GM12878 (cell line): ENCODE measurements at regions not wholly inside any gene's neighbourhood (a gene's known extent, or its start where the extent isn't known, plus 50 kb on each side); places are given as distances from the start of the nearest gene placed in this dataset.

ENCODE experiments used
- CHD2 ChIP-seq: IDR thresholded peaks from 2 replicates; pipeline ENCODE4 v1.6.1; 2011; ENCODE audit warnings: low read depth, low read length, improper control_type of control experiment, borderline replicate concordance
- CTCF ChIP-seq, 3 experiments: IDR thresholded peaks in 2 of 3; conservative IDR thresholded peaks in 1 of 3; 2 replicates each; pipeline ENCODE4 v1.5.1; 2011; ENCODE audit warnings: low read depth in 3 of 3, low read length in 3 of 3, mild to moderate bottlenecking in 3 of 3, control low read depth in 2 of 3, moderate library complexity in 2 of 3, inconsistent platforms in 1 of 3, mixed read lengths in 1 of 3; ENCODE audit not compliant: control insufficient read depth in 2 of 3, insufficient read depth in 1 of 3; ENCODE audit errors: extremely low read depth in 1 of 3
- EZH2 ChIP-seq: IDR thresholded peaks from 2 replicates; pipeline ENCODE4 v1.6.1; 2012; ENCODE audit warnings: low read depth, mild to moderate bottlenecking, control low read depth, inconsistent platforms, low read length, borderline replicate concordance; ENCODE audit not compliant: control insufficient read depth
- FOS ChIP-seq: IDR thresholded peaks from 3 replicates; pipeline ENCODE4 v1.6.1; 2011; ENCODE audit warnings: borderline replicate concordance; ENCODE audit not compliant: insufficient read length; ENCODE audit errors: extremely low read depth
- MYB ChIP-seq: fragments of 150-350 bp; IDR thresholded peaks from 2 replicates; pipeline ENCODE4 v1.6.1; 2014; ENCODE audit warnings: mild to moderate bottlenecking, low read depth, low read length, borderline replicate concordance
- MYC ChIP-seq: IDR thresholded peaks from 2 replicates; pipeline ENCODE4 v1.6.1; 2011; ENCODE audit warnings: mild to moderate bottlenecking, low read length, moderate library complexity, inconsistent platforms; ENCODE audit not compliant: insufficient read depth, insufficient replicate concordance, insufficient read length, severe bottlenecking
- RAD21 ChIP-seq: IDR thresholded peaks from 2 replicates; pipeline ENCODE4 v1.6.1; 2011; ENCODE audit warnings: mild to moderate bottlenecking, low read depth, low read length, moderate library complexity; ENCODE audit not compliant: insufficient read depth
- RFX5 ChIP-seq: IDR thresholded peaks from 2 replicates; pipeline ENCODE4 v1.6.1; 2011; ENCODE audit warnings: low read depth, low read length, improper control_type of control experiment
- SREBF1 ChIP-seq: IDR thresholded peaks from 2 replicates; pipeline ENCODE4 v1.6.1; 2012; ENCODE audit warnings: mild to moderate bottlenecking, low read length
- ZBTB33 ChIP-seq: fragments of 450-650 bp; IDR thresholded peaks from 2 replicates; pipeline ENCODE4 v1.6.1; 2017; ENCODE audit warnings: mild to moderate bottlenecking

GRCh38 chr7:25552998-25553397 is 324.7 kb upstream of the NPVF start:
- TF ChIP-seq CTCF (IDR thresholded peaks at IDR 0.05 in 2 of 3, conservative IDR thresholded peaks at IDR 0.05 in 1 of 3; ENCODE audit: control insufficient read depth in 2 of 3, extremely low read depth in 1 of 3, insufficient read depth in 1 of 3, low read depth in 3 of 3, low read length in 3 of 3) (no peak), RAD21 (no peak), CHD2 (no peak), EZH2 (no peak), MYC (no peak), SREBF1 (no peak), ZBTB33 (no peak), FOS (no peak), RFX5 (no peak), MYB (no peak)
